ENCODE measurements at regions not wholly inside any gene's neighbourhood (a gene's known extent, or its start where the extent isn't known, plus 50 kb on each side); places are given as distances from the start of the nearest gene placed in this dataset.

DNA sequence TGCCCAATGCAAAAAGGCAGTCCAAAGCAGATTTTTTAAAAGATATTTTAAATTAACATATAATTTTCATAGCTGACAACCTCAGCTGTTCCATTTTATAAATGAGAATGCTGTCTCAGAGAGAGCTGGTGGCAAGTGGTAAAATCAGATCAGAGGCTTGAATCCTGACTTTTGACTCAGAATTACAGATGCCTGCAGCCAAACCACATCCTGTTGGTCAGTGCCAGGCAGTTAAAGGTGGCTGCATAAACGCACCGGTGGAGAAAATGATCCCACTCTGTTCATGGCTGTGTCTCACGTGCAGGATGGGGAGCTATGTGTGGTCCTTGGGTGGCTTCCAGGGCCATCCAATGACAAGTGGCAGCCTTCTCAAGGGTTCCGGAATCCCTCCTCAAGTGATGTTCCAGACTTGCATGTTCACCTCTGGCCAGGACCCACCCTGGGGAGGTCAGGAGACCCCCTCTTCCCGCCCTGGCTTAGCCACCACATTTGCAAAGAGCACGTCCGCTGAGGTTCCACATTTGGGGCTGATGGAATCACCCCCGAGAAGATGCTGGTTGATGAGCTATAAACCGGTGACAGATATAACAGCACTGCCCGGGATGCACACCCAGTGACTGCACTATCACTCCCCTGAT lies 155.5 kb downstream of the SHANK2 start:
- Histone ChIP-seq H3K4me2 (ENCODE audit: low read length) (no peak overlapping the region), H3K9me3 (ENCODE audit: insufficient read depth, low read depth, low read length) (peaks cover 5% of the 10 kb centered on the region), H3K9ac (ENCODE audit: low read length) (no peak overlapping the region), H2AFZ (ENCODE audit: low read depth, low read length) (no peak overlapping the region), H3K27ac (ENCODE audit: low read depth, low read length) (no peak overlapping the region), H3K4me3 (ENCODE audit: insufficient read depth, low read depth, low read length) (no peak overlapping the region), H3K36me3 (ENCODE audit: insufficient read depth, low read length) (no peaks in the 10 kb centered on the region), H4K20me1 (ENCODE audit: insufficient read depth, low read length) (no peaks in the 10 kb centered on the region), H3K4me1 (ENCODE audit: insufficient read depth, low read length) (no peaks in the 10 kb centered on the region), H3K27me3 (ENCODE audit: insufficient read depth, low read length) (no peaks in the 10 kb centered on the region), H3K79me2 (ENCODE audit: insufficient read depth, low read length) (no peaks in the 10 kb centered on the region)
- TF ChIP-seq EZH2 (IDR thresholded peaks at IDR 0.05; ENCODE audit: insufficient read depth, low read length), result no peak
- no peak for TF ChIP-seq CTCF (IDR thresholded peaks at IDR 0.05; ENCODE audit: insufficient read depth, low read depth, low read length)
- Mint-ChIP-seq H3K4me3 (ENCODE audit: unreplicated experiment) (no peak overlapping the region), H3K27ac (ENCODE audit: unreplicated experiment) (no peak overlapping the region), H3K4me1 (ENCODE audit: low read depth, unreplicated experiment) (peaks cover 4% of the 10 kb centered on the region), H3K9me3 (ENCODE audit: unreplicated experiment) (no peaks in the 10 kb centered on the region), H3K27me3 (ENCODE audit: low read depth, unreplicated experiment) (peaks cover 22% of the 10 kb centered on the region), H3K36me3 (ENCODE audit: low read depth, unreplicated experiment) (peaks cover 2% of the 10 kb centered on the region)
- FAIRE-seq (no peak), DNase-seq (ENCODE audit: low read depth) (no peak)

GRCh38 chr11:71095294-71095850 lies 157.0 kb downstream of the SHANK2 start:
- FAIRE-seq, result no peak
- H3K79me2 ChIP-seq (ENCODE audit: insufficient read depth, low read length), result no peaks in the 10 kb centered on the region

More at GRCh38 chr11:71095294-71095850, 157.0 kb downstream of the SHANK2 start:
- Histone ChIP-seq H3K9ac (ENCODE audit: low read length) (no peak overlapping the region), H3K27me3 (ENCODE audit: insufficient read depth, low read length) (no peaks in the 10 kb centered on the region), H2AFZ (ENCODE audit: low read depth, low read length) (no peak overlapping the region), H4K20me1 (ENCODE audit: insufficient read depth, low read length) (no peaks in the 10 kb centered on the region), H3K27ac (ENCODE audit: low read depth, low read length) (no peak overlapping the region), H3K4me3 (ENCODE audit: insufficient read depth, low read depth, low read length) (no peak overlapping the region), H3K36me3 (ENCODE audit: insufficient read depth, low read length) (no peaks in the 10 kb centered on the region), H3K9me3 (ENCODE audit: insufficient read depth, low read depth, low read length) (peaks cover 5% of the 10 kb centered on the region), H3K4me1 (ENCODE audit: insufficient read depth, low read length) (no peaks in the 10 kb centered on the region), H3K4me2 (ENCODE audit: low read length) (no peak overlapping the region)
- peaks cover 4% of the 10 kb centered on the region for H3K4me1 Mint-ChIP-seq (ENCODE audit: low read depth, unreplicated experiment)
- no peak for DNase-seq (ENCODE audit: low read depth)
- no peak overlapping the region for H3K4me3 Mint-ChIP-seq (ENCODE audit: unreplicated experiment)
- no peak overlapping the region for H3K27ac Mint-ChIP-seq (ENCODE audit: unreplicated experiment)
- H3K27me3 Mint-ChIP-seq (ENCODE audit: low read depth, unreplicated experiment), result peaks cover 14% of the 10 kb centered on the region
- peaks cover 2% of the 10 kb centered on the region for H3K36me3 Mint-ChIP-seq (ENCODE audit: low read depth, unreplicated experiment)
- TF ChIP-seq EZH2 (IDR thresholded peaks at IDR 0.05; ENCODE audit: insufficient read depth, low read length), result no peak
- TF ChIP-seq CTCF (IDR thresholded peaks at IDR 0.05; ENCODE audit: insufficient read depth, low read depth, low read length), result no peak
- H3K9me3 Mint-ChIP-seq (ENCODE audit: unreplicated experiment), result no peaks in the 10 kb centered on the region
